Stimulated activated CD8-positive, alpha-beta memory T cell treated with anti-CD3 and anti-CD28 coated beads, Interleukin-15, amount 100 ng/mL, for 48 hours (primary cell): ENCODE measurements at regions not wholly inside any gene's neighbourhood (a gene's known extent, or its start where the extent isn't known, plus 50 kb on each side); places are given as distances from the start of the nearest gene placed in this dataset.

Experiments used
- DNase-seq, 2 donors: peaks; one replicate each; pipeline ENCODE4 v3.0.0-alpha.2; 2020; ENCODE audit warnings: low read depth in 2 of 2

DNA sequence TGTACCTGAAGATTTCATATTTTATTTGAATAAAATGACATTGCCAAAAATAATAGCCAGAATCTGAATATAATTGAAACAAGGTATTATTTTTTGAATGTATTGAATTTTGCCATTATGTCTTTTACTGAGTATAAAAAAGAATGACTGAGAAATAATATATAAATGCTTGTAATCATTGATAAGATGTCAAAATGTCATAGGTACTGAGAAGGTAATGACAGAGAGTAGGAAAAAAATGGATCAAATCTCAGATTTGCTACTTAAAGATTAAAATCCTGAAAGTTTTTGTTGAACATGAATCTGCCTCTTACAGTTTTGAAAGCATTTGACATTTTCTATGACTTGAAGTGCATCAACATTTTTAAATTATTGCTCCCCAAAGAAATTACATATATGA, 1069.9 kb upstream of the ADGRL4 start:
- no peak for DNase-seq

DNA sequence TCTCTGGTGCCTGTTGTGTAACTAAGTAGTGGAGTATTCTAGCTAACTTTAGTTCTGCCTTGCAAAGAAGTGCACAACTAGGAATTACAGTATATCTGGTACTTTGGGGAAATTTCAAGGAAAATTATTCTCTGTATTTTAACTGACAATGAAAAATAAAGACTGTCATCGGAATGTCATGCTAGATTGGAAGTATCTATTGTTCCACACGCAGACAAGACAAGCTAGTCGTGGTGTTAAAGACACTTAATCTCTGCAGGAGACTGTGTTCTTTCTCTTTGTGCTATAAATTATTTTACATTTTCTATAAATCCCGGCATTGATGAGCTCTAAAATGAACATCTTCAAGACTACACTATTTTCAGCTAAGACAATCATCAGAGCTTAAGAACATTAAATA, 1068.8 kb upstream of the ADGRL4 start:
- no peak for DNase-seq

DNA sequence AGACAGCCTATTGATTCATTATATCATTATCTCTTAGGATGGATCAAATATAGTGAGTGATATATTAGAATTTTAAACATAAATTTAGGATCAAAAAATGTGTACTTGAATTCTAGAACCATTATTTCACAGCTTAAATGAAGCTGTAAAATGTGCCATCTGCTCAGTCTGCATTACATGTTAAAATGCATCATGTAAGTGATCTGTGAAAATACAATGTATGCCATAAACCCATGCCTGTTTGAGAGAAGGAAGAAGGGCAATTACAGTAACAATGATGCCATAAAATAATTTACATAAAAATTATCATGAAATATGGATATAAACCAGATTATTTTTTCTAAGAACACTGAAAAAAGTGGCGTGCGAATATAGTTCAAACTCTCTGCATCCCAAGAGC, 1066.0 kb upstream of the ADGRL4 start:
- DNase-seq = no peak

DNA sequence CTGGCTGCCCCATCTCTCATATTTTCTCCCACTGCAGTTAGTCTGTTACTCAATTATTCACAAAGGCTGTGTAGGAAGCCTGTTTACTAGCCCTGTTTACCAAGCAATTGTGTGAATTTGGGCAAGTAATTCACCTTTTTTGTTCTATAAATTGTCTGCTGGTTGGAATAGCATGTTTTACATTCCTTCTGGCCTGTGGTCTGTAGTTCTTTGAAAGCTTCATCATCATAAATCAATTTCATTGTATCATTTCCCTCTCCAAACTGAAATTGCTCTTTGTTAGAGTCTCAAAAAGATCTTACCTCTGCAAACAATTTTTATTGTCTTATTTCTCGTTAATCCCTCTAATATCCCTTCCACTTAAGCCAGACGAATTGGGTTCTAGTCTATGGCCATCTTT, 1059.5 kb upstream of the ADGRL4 start:
- DNase-seq = no peak

DNA sequence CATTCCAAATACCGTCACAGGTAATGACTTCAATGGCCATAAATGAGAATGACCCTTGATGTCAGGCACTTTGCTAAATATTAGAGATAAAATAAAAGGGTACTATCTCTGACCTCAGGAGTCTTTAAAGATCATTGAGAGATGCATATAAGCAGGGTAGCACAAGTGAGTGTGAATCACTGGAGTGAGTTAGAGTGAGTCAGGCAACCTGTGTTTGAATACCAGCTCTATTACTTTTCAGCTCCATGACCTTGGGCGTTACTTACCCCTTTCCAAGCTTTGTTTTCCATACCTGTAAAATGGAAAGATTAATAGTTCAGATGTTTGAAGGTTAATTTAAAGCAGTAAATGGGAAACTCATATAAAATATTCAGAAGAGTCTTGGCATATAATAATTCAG, 1058.0 kb upstream of the ADGRL4 start:
- DNase-seq = no peak

DNA sequence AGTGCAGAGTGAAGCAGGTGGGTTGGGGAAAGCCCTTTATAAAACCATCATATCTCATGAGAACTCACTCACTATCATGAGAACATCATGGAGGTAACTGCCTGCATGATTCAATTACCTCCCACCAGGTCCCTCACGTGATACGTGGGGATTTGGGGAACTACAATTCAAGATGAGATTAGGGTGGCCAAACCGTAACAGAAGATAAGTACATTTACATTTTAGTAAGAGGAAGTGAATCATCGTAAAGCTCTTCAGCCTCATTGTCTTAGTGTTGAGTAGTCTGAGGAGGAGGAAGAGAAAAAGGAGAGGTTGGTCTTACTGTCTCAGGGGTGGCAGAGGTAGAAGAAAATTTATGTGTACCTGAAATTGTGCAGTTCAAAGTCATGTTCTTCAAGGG, 1053.4 kb upstream of the ADGRL4 start:
- no peak for DNase-seq

DNA sequence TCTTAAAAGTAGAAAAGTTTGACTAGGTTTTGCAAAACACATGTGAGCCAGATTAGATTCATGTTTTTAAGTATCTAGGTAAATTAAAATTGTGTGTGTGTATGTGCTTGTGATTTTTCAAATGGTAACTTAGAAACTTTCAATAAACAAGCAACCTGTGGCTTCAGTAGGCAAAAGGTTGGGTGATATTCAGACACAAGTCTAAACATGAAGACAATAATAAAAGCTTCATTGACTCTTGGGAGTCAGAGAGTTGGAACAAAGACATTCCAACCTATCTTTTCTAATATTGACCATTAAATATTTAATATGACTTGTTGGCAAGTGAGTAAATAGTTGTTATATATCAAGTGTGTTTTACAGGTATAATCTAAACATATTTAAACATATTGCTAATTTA, 1049.6 kb upstream of the ADGRL4 start:
- no peak for DNase-seq

DNA sequence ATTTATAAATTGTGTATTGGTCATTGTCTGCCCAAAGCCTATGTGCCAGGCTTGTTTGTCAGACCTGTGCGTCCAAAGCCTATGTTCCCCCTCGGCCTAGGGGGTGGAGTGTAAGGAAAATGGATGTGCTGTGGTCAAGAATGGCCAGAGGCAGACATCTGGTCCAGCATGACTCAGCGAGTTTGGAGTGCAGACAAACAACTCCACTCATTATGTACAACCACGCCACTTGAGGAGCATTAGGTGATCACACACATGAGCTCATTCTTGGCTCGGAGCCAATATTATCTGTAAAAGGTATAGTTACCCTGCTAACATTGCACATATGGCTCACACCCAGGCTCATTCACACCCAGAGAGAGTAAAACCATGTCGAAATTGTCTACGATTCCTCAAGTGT, 1047.6 kb upstream of the ADGRL4 start:
- DNase-seq = no peak

DNA sequence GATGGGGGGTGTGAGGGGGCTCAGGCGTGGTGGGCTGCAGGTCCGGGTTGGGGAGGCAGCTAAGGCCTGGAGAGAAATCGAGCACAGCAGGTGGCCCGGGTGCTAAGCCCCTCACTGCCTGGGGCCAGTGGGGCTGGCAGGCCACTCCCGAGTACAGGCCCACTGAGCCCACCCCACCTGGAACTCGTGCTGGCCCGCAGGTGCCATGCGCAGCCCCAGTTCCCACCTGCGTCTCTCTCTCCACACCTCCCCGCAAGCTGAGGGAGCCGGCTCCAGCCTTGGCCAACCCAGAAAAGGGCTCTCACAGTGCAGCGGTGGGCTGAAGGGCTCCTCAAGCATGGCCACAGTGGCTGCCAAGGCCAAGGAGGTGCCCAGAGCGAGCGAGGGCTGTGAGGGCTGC, 1047.1 kb upstream of the ADGRL4 start:
- no peak for DNase-seq

DNA sequence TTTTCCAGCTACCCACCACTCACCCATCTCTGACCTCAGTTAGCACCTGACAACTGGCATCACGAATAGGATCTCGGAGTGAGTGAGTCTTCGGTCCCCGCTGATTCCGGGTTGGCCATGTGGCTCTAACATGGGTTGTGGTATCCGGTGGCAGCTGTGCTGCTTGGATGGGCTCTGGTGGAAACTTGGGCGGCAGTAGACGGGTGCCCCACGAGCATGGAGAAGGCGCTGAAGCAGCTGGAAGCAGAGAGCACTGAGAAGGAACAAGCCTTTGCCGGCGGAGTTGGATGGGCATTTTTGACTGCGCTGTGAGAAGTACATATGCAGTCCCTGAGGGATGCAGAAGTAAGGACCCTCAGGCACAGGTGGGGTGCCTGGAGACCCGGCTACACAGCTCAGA, 1044.0 kb upstream of the ADGRL4 start:
- DNase-seq = no peak

DNA sequence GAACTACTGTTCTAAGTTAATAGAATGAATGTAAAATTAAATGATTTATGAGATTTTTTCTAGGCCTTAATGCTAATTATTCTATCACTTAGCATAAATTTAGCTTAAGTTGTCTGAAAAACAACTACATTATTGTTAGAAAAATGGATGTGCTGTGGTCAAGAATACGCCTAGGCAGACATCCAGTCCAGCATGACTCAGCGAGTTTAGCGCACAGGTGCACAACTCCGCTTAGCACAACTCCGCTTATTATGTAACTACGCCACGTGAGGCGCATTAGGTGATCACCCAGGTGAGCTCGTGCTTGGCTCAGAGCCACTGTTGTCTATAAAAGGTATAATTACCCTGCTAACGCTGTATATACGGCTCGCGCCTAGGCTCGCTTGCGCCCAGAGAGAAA, 1043.6 kb upstream of the ADGRL4 start:
- DNase-seq = no peak

DNA sequence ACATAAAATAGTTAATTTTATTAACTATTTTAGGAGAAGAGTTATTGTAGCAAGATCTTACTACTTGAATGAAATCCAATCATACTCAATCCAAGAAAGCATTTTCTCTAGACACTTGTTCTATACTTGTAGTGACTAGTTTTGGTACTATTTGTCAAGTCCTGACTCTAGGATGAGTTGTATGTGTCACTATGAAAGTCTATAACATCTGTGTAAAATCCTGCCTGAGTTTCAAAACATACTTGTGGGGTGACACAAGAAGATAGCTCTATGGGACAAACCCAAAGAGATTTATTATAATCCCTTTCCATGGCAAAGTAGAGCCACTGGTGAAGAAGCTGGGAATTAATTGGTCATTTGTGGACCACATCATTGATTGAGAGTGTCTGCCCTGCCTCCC, 1042.2 kb upstream of the ADGRL4 start:
- no peak for DNase-seq

DNA sequence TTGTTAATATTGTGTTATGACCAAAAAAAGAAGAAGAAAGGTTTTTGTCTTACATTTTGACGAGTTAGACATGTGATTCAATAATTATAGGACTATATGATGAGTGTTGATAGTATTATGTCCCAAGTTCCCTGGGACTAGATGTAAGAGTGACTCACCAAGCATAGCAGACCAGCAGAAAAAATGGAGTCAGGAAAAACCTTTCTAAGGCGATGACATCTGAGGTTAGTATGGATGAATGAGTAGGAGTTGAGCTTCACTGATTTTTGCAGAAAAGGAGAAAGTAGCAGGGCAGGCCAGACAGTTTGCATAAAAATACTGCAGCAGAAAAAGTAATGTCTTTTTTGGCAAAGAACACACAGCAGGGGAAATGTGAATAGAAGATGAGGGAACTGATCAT, 1041.3 kb upstream of the ADGRL4 start:
- no peak for DNase-seq

DNA sequence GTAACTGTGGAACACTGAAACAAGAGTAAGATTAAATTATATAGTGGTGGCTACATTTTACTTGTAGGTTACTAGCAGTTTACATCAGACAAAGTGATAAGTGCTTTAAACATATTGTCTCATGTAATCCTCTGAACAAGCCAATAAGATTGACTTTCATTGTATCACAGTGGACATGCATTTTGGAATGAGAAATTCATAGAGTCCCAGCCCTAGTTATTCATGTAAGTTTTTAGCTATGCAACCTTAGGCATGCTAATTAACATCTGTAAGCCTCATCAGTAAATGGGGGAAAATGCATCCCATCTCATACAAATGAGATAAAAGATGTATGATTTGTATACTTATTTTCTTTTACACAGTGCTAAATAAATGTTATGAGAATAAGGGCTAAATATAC, 1038.1 kb upstream of the ADGRL4 start:
- no peak for DNase-seq

DNA sequence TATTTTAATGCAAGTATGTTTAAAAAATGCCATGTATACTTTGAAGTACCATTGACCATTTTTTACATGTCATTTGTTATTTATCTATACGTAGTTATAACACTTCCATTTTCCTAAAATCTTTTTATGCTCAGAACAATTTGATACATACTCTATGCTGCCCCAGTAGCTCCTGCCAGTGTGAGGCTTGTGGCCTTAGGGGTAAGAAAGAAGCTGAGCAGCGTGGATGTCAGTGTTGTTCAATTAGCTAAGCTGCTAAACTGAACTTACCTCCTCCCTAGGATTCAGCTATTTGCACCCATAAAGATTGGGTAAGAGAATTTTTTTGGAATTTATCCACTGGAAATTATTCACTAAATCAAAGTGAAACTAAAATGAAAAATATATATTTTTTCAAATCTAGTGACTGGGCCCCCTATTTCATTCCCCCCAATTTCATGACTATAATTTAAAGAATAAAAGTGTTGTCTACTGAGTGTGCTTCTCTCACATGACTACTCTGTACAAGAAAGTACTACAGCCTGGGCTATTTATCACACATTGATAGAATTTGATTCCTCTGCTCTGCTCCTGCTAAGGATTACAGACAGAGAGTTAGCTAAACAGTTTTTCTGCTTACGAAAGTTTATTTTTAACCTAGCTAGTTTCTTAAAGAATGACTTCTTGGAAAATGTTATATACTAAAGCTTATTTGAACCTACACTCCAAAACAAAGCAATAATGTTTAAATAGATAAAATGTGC, 1030.3 kb upstream of the ADGRL4 start:
- DNase-seq = no peak

DNA sequence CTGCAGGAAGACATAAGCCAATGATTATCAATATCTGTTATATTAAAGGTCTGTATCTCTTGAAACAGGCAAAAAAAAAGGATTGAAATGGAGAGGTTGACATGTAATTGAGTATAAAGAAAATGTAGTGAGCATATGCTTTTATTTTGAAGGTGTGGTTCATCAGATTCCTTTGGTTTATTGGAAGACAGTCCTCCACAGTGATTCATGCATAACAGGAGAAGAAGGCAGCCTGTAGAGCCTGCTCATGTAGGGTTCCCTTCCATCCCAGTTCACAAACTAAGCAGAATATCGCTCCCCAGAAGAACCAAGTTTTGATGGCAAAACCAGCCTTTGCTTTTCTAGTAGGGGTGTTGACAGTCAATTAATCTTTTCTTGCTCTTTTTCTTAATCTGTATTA, 1016.8 kb upstream of the ADGRL4 start:
- DNase-seq = no peak

DNA sequence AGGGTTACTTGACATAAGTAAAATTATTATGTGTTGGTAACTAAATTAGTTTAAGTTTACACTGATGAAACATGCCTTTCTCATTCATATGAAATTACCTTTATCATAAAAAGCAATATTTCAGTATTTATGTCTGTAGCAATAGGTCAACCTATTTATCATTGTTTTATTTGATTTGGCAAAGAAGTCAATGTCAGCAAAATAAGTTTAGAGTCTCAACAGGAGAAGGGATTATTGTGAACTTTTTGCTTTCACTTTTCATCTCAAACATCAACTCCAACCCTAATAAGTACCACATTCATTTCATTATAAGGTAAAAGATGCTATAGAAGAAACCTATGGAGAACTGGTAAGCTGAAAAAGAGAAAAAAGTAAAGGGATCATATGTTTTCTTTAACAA, 1015.4 kb upstream of the ADGRL4 start:
- no peak for DNase-seq

DNA sequence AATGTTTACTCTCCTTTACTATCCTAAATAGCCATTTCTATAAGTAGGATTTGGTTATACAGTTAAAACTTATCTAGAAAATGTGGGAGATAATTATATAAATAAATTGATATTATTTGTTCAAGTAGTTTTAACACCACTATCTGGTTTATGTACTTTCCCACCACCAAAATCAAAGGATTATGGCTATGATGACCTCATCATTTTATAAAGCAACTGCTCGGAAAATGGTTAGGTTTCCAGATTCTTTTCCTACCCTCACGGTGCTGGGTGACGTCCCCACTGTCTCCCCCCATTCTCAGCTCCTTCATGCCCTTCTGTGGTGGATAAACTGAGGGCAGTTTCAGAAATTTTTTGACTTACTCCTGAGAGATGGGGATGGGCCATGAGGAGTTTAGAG, 1011.8 kb upstream of the ADGRL4 start:
- DNase-seq = no peak

DNA sequence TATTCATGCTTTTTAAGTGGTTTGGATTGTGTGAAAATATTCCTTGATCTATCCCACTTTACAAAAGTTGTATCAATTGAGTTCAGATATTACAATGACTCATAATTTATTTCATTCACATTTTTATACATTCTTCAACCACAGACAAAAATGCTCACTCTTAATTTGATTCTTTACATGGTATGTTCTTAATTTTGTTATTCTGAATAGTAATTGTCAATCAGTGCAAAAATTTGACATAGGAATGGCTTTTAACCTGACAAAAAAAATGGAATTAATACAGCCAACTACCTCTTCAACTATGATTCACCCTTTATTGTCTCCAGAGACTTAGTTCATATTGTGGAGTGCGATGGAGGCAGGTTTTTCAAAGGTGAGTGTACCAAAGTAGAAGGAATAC, 1002.4 kb upstream of the ADGRL4 start:
- no peak for DNase-seq

DNA sequence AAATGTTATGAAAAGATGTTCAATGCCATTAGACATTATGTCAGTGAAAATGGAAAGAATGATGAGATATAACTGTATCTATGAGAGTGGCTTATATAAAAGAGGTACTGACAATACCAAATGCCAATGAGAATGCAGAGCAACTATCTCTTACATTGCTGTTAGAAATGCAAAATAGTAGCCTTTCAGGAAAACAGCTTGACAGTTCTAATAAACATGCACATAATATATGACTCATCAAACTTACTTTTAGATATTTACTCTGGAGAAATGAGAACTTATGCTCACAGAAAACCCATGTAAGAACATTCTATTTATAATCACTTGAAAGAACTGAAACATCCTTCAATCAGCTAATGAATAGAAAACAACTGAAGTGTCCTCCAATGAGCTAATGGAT, 996.7 kb upstream of the ADGRL4 start:
- no peak for DNase-seq

DNA sequence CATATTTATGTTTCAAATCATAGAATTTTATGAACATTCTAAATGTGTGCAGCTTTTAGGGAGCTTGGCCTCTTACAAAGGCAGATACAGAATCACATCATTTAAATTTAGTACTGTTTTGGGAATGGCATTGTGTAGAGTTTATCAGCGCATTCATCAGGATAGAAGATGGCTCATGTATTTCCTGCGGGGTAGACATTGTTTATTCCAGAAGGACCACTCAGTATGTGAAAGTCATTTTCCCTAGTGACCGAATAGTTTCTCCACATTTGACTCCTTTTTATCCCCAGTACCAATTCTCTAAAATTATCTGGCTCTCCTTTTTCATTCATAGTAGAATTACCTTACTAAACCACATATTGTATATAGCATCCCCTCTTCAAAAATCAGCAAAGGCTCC, 981.9 kb upstream of the ADGRL4 start:
- DNase-seq = no peak

DNA sequence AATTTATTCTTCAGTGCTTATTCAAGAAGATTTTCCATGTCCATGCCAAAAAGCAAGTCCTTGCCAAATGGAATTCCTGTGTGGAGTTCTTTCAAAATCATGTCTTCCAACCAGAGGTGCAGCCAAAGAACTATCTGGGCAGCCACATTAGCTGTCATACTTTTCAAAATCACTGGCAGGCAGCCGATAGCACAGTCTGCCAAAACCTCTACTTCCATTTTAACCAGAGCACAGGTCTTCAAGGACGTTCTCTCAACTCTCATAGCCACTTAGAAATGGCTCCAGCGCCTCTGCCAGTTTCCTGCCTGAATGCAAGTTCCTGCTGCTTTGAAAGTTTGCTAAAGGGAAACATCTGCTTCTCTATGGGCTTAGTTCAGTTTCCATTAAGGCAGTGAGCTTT, 975.7 kb upstream of the ADGRL4 start:
- DNase-seq = no peak

DNA sequence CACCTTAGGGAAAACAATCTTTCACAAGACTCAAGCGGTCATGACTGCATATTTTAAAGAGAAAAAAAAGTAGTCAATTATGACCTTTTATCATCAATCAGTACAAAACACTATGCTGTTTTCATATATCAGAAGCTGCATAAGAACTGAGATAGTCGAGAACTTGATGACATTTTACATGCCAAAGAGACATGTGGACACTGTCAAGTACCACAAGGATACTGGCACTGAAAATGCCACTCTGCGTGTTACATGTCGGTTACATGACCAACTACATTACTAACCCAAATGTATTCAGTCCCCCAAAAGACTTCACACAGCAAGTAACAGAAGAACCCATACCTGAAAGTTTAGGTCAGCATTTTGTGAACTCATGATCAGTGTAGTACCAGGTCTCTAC, 975.0 kb upstream of the ADGRL4 start:
- no peak for DNase-seq

DNA sequence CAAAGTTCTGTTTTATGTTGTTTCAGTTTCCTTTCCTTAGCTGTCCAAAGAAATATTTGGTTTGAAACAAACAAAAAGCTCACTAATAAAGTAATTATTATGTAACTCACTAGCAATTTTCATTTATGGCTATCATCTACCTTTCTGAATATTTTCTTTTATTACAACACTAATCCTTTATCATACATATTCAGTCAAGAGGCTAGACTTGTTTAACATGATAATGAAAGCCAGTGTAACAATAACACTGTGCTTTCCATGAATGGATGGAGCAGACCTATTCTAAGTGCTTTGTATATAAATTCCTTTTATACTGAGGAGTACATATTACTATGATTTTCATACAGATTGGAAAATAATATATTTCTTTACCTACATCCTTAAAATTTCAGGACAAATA, 972.8 kb upstream of the ADGRL4 start:
- DNase-seq = no peak

DNA sequence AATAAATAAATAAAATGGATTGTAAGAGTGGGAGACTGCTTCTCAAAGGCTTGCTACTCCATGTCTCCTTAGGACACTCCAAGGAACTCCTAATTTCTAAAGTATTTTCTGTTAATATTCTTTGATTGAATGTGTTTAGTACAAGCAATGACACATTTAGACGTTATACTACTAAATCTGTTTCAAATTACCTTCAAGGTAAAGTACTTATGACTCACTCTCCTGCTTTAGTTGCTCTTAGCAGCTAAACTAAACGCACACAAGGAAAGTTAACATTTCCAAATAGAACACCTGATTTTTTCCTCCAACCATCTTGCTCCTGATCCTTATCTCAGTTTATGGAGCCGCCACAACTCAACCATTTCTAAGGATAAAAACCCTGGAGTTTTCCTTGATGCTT, 969.8 kb upstream of the ADGRL4 start:
- no peak for DNase-seq
